ENCODE measurements at regions not wholly inside any gene's neighbourhood (a gene's known extent, or its start where the extent isn't known, plus 50 kb on each side); places are given as distances from the start of the nearest gene placed in this dataset.

- TF ChIP-seq EZH2phosphoT487 (IDR thresholded peaks at IDR 0.05; ENCODE audit: insufficient read depth, low read depth), result no peak
- TF ChIP-seq EZH2 (IDR thresholded peaks at IDR 0.05; ENCODE audit: insufficient read depth, poor library complexity, severe bottlenecking), result no peak
These were observed 132.8 kb upstream of the MPDZ start for GRCh38 chr9:13412331-13412730.

All from GM23248 (cell line).